GM19099 (cell line): ENCODE measurements at regions not wholly inside any gene's neighbourhood (a gene's known extent, or its start where the extent isn't known, plus 50 kb on each side); places are given as distances from the start of the nearest gene placed in this dataset.

ENCODE experiments used
- POLR2A ChIP-seq: IDR thresholded peaks from 3 replicates; pipeline ENCODE4 v1.6.1; 2011; ENCODE audit warnings: low read depth; ENCODE audit not compliant: insufficient read length; ENCODE audit errors: extremely low read depth

DNA sequence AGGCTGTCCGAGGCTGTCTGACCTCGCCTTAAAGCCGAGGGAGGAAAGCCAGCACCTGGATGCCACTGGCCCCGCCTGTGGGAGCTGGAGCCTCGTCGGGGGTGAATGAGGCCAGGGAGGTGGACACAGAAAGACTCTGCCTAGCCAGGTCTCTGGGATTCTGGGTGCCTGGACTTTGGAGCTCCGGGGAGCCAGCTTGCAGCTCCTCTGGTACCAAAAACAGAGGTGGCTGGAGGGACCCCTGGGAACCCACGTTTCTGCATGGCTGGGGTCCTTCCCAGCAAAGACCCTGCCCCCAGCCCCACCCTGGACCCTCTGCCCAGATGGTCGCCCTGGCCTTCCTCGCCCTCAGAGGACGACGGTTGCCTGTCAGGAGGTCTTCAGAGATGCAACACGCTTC is 239.7 kb downstream of the BRD1 start:
- no peak for TF ChIP-seq POLR2A

DNA sequence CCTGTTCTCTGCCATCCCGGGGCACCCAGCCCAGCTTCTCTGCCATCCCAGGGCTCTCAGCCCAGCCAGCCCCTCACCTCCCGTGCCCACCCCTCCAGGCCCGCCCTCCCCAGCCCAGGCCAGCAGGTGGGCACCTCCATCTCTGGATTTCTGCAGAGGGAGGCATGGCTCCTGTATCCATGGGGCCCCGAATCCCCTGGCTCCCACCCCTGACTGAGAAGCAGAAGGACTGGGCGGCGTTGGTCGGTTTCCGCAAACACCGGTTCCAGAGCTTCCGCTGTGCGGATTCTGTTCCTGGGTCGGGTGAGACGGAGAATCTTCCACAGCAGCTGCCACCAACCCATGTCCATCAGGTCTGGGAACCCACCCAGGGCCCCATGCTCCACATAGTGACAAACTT is 240.3 kb downstream of the BRD1 start:
- no peak for TF ChIP-seq POLR2A

DNA sequence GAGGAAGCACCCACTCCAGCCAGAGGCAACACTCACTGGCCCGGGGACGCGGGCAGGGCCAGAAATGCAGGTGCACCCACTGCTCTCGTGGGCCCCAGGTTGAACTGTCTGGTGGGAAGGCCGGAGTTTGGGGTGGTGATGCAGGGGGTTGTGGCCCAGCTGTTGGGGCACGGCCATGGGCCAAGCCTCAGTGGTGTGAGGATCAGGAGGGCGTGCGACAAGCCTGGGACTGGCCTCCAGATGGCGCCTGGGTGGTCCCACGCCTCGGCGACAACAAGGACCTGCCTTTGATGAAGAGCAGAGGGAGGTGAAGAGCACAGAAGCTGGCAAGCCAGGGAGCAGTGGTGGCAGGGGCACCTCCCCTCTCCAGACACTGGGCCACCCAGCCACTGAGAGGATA is 240.8 kb downstream of the BRD1 start:
- no peak for TF ChIP-seq POLR2A

DNA sequence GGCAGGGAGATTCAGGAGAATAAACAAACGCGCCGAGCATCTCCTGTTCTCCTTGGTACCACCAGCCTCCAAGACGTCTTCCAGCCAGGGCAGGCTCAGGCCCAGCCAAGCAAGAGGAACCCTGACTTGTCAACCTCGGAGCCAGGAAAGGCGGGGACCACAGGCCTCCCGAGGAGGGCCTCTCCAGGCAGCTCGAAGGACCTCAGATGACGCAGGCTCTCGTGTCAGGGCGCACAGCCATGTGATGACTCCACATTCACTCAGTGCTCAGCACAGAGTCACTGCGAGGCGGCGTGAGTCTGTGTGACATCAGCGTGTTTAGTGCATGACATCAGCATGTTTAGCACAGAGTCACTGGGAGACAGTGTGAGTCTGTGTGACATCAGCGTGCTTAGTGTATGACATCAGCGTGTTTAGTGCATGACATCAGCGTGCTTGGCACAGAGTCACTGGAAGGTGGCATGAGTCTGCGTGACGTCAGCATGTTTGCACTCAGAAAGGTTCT is 241.4 kb downstream of the BRD1 start:
- TF ChIP-seq POLR2A = no peak

DNA sequence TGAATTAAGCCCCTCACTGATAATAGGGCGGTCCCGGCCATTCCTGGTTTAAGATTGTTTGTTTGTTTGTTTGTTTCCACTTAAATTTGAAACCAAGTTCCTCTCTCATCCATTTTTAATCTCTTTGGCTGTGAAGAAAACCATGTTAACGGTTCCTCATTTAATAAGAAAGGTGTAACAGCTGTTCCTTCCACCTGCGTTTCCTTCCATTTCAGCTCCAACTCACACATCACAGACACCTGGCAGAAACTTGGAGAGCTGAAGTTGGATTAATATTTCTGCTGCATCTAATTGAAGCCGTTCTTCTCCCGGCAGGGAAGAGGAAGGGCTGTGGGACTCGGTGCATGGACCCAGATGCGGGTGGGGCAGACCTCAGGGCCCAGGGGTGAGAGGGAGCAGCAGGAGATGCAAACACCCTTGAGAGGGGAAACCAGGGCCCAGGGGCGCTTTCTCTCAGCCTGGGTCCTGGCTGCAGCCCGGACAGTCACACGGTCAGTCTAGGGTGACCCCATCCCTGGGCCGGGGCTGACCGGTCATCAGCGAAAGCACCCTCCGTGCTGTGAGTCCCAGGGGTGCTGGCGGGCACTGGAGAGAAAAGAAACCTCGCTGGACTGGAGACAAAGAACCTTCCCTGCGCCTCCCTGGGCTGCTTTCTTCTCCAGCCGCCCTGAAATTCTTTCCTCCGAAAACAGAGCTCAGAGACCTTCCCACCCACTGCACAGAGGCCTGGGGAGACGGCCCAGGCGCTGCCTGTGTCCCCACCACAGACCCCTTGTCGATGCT is 242.0 kb downstream of the BRD1 start:
- no peak for TF ChIP-seq POLR2A

DNA sequence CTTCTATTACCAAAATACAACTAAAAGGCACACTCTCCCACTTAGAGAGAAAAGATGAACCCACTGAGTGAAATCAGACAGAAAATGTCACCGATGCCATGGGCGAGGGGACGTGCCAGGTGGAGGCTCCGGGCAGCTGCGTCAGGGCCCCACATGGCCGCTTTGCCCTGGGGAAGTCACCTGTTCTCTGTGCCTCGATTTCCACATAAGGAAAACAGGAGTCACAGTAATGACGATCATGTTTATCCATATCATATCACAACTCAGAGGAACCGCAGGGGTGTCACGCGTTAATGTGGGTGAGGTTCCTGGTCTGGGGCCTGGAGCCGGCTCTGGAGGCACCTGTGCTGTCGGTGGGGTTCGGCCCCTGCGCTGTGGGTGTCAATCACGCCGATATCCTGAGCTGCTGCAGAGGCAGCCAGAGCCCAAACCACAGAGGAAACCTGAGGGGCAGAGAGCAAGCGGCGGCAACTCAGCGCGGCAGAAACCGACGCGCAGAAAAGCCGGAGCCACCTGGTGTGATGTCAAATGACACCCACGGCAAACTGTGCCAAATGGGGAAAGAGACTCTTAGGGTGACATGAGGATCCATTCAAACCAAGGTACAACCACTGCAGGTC is 243.7 kb downstream of the BRD1 start:
- TF ChIP-seq POLR2A = no peak

DNA sequence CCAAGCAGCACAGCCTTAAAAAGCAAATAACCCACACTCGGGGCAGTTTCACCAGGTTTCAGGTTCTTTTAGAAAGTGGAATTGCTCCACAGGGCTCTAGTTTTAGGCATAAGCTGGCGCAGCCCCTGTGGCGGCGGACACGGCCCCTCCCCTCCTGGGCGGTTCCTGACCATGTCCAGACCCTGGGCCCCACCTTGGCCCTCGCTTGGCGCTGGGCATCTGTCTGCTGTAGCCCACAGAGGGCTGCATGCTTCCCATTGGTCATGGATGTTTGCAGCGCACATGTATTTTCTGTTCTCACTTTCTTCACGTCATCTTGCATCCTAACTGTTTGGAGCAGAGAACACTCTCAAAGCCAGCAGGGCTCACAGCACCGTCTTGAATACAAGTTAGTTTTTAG is 244.3 kb downstream of the BRD1 start:
- TF ChIP-seq POLR2A = no peak

DNA sequence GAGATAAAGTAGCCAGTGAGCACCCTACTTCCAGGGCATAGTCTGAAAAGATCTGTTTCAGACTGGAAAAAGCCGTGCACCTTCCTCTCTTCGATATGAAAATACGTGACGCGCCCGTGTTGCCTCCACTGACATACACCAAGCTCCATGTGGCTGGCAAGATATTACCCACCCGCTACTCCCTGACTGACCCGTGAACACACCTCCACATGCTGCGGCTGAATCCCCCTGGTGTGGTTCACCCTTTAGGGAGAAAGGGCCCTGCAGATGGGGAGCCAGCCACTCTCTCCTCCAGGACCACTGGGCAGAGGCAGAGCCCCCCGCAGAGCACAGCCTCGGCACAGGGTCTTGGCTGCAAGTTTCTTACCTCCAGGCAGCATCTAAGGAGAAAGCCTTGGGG is 245.0 kb downstream of the BRD1 start:
- TF ChIP-seq POLR2A = no peak

DNA sequence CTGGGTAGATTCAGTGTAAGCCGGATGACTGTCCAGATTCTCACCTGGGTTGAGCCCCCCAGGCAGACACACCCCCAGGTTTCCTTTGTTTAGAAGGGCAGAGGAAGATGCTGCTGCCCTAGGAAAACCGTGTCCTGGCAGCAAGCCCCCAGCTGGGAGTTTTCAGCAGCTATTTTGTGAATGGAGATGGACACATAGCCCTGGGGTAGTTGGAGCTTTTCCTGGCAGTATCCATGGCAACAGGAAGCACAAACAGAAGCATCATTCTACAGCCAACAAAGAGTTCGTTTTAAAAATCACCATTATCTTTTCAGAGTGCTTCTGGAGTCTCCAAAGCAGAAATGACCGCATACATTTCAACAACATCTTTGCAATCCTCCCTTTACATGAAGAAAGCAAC is 245.5 kb downstream of the BRD1 start:
- TF ChIP-seq POLR2A = no peak

DNA sequence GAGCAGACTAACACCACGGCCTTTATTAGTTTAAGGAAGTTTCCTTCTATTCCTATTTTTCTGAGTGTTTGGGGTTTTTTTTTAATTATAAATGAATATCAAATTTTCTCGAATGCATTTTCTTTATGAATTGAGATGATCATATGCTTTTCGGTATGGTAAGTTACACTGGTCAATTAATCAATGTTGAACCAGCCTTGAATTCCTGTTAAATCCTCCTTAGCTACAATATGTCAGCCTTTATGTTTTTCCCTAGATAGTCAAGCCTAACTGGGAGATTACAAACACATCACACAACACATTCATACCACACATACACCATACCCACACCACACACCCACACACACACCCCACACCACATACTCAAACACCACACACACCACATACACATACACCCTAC is 247.6 kb downstream of the BRD1 start:
- no peak for TF ChIP-seq POLR2A

DNA sequence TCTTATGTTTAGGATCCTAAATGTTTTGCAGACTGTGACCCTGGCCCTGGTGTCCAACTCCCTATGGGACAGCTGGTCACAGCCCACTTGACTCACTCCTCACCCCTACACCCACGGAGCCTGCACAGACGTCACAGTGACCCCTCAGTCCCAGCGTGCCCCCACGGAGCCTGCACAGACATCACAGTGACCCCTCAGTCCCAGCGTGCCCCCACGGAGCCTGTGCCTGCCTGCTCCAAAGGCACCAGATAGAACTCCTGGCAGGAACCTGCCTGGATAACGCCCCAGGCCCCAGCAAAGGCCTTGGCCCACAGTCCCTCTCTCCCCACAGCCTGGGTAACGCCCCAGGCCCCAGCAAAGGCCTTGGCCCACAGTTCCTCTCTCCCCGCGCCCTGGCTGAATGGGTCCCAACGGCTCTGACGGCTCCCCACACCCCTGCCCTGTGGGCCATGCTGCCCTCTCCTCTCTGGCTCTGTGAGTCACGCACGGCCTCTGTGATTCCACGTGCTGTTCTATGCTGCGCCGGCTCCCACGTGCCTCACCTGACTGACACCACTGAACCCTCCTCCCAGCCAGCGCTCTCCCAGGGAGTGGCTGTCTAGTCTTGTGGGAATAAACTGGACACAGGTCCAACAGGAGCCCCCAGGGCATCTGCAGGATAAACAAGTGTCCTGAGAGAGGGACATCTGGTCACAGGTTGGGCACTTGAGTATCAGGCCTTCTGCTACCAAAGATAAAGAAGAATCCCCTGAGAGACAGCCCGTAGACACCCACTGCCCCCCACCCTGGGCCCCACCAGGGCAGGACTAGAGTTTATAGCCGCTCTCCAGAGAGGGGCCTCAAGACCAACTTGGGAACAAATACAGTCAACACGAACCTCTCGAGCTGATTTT is 250.3 kb downstream of the BRD1 start:
- TF ChIP-seq POLR2A = no peak

DNA sequence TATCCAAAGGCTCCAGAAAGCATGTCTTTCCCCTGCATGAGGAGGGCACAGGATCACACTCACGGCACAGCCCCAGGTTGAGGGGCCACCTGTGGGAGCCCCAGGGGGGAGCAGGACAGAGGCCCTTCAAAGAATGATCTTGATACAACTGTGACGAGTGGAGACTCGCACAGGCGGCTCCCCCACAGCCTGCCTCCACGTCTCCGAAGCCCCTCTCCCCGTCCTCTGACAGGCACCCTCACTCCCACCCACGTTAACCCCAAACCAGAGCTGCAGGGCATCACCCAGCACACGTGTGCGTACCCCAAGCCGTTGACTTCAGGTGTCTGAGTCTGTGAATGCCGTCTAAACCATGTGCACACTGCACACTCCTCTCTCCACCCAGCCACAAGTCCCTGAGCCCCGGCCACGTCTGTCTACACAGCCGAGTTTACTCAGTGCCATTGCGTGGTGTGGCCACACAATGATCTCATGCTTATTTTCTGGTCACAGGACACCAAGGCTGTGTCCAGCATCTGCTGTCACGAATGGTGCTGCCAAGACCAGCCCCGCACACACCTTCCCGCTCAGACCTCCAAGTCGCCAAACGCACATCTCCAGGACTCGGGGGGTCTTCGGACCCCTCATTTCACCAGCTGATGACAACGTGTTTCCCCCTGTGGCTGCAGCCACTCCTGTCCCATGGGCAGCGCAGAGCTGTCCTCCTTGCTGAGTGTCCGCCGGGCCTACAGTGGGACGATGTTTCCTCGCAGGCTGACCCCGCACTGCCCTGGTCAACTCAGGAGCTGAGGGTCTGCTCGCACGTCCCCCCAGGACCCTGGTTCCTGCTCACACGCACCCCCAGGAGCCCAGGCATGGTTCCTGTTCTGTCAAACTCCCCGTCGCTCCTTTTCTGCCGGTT is 251.2 kb downstream of the BRD1 start:
- no peak for TF ChIP-seq POLR2A

DNA sequence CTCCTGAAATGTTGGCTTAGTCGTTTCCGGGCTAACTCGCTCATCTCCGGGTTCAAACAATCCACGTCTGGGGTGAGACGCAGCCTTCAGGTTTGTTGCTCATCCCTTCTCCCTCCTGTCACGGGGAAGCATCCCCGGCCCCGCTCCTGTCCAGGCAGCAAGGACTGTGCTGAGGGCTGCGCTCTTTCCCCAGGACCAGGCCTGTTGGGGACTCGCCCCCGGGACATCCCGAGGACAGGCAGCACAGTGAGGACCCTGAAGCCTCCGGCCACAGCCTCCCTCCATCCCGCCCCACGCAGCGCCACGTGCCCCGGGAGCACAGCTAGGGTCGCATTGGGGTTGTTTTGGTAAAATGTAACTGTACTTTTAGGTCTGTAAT is 252.0 kb downstream of the BRD1 start:
- TF ChIP-seq POLR2A = no peak

DNA sequence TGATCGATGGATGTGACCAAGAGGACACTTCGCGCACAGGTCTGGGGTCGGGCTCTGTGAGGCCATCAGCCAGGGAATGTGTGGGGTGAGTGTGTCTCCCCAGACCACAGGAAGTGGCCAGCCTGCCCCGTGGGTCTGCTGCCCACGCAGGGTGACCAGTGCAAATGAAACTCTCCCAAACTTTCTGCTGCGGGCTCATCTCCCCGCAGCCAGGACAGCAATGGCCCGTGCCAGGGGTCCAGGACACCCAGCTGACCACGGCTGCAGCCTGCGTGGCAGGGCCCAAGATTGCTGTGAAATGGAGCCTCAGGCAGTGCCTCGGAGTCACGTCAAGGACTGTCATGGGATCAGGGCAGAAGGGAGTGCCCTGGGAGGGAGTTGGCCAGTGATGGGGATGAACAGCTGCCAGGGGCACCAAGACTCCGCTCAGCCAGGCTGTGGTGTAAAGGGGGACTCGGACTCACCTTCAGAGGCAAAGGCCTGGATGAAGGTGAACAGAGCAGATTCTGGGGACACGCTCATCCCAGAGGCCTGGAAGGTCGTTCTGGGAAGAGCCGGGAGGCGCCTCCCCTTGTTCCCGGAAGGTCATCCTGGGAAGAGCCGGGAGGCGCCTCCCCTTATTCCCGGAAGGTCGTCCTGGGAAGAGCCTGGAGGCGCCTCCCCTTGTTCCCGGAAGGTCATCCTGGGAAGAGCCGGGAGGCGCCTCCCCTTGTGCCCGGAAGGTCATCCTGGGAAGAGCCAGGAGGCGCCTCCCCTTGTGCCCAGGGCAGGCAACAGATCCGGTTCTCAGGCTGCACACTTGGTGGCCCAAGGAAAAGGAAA is 252.6 kb downstream of the BRD1 start:
- no peak for TF ChIP-seq POLR2A
